H1 (cell line): ENCODE measurements at regions not wholly inside any gene's neighbourhood (a gene's known extent, or its start where the extent isn't known, plus 50 kb on each side); places are given as distances from the start of the nearest gene placed in this dataset.

Experiments
- CTCF ChIA-PET: fragments of 300-600 bp; sonication (Branson Sonifier 250); formaldehyde crosslinking; loops from one replicate; lab custom pipeline; 2021; ENCODE audit not compliant: partially characterized antibody; lab: Charles Lee
- POLR2A ChIA-PET: fragments of 300-600 bp; sonication (Branson Sonifier 250); formaldehyde crosslinking; loops from one replicate; lab custom pipeline; 2021; ENCODE audit warnings: inconsistent platforms; ENCODE audit not compliant: partially characterized antibody; lab: Charles Lee
- DNase-seq, 2 experiments: peaks; one replicate each; pipeline versions ENCODE4 v3.0.0 to v3.0.0-alpha.2; 2010 to 2022; ENCODE audit warnings: low spot score in 2 of 2, low read depth in 1 of 2, mixed read lengths in 1 of 2
- FAIRE-seq: peaks from 2 replicates; lab custom pipeline; 2011; peaks lifted over from hg19 to GRCh38; lab: Jason Lieb, UNC
- H2AFZ ChIP-seq: 2 replicates; pipeline ENCODE4 v1.8.1; 2012; ENCODE audit warnings: low read length, inconsistent platforms
- H2AK5ac ChIP-seq: 2 replicates; pipeline ENCODE4 v1.6.1; 2013; ENCODE audit warnings: low read depth, low read length
- H2BK120ac ChIP-seq: replicated peaks from 2 replicates; pipeline ENCODE3; 2013; ENCODE audit warnings: low read depth, low read length, inconsistent platforms
- H2BK12ac ChIP-seq: 2 replicates; pipeline ENCODE4 v1.6.1; 2013; ENCODE audit warnings: low read depth, low read length
- H2BK15ac ChIP-seq: 2 replicates; pipeline ENCODE4 v1.6.1; 2013; ENCODE audit warnings: low read length
- H2BK20ac ChIP-seq: 2 replicates; pipeline ENCODE4 v1.6.1; 2013; ENCODE audit warnings: low read length
- H2BK5ac ChIP-seq: 2 replicates; pipeline ENCODE4 v1.6.1; 2013; ENCODE audit warnings: low read depth, low read length
- H3K14ac ChIP-seq: 2 replicates; pipeline ENCODE4 v1.6.1; 2013; ENCODE audit warnings: inconsistent platforms; ENCODE audit not compliant: insufficient read length
- H3K18ac ChIP-seq: 2 replicates; pipeline ENCODE4 v1.6.1; 2013; ENCODE audit warnings: low read length; ENCODE audit errors: extremely low read depth
- H3K23ac ChIP-seq: 2 replicates; pipeline ENCODE4 v1.6.1; 2013; ENCODE audit warnings: inconsistent platforms; ENCODE audit not compliant: insufficient read length
- H3K23me2 ChIP-seq: 2 replicates; pipeline ENCODE4 v1.6.1; 2013; ENCODE audit warnings: low read depth, low read length
- H3K27ac ChIP-seq: 2 replicates; pipeline ENCODE4 v1.6.1; 2011; ENCODE audit warnings: low read depth, low read length, inconsistent platforms
- H3K27me3 ChIP-seq, 4 experiments: replicated peaks in 1 of 4; 1 replicate in 1 of 4; 2 replicates in 3 of 4; pipeline versions ENCODE4 v1.6.1 to v1.8.1; 2011 to 2013; ENCODE audit warnings: low read length in 3 of 4, mild to moderate bottlenecking in 3 of 4, inconsistent platforms in 2 of 4, mixed read lengths in 2 of 4, moderate library complexity in 1 of 4; ENCODE audit not compliant: control insufficient read depth in 3 of 4, insufficient read depth in 3 of 4; ENCODE audit errors: extremely low read depth in 1 of 4
- H3K36me3 ChIP-seq, 4 experiments: 2 replicates each; pipeline versions ENCODE4 v1.6.1 to v1.8.1; 2011 to 2013; ENCODE audit warnings: mild to moderate bottlenecking in 4 of 4, low read length in 3 of 4, moderate library complexity in 2 of 4, control low read depth in 1 of 4, inconsistent platforms in 1 of 4; ENCODE audit not compliant: insufficient read depth in 4 of 4, control insufficient read depth in 2 of 4
- H3K4ac ChIP-seq: replicated peaks from 2 replicates; pipeline ENCODE3; 2013; ENCODE audit warnings: low read length, low read depth, mixed read lengths, inconsistent platforms; ENCODE audit not compliant: insufficient read length
- H3K4me1 ChIP-seq, 4 experiments: replicated peaks in 1 of 4; 1 replicate in 1 of 4; 2 replicates in 3 of 4; pipeline versions ENCODE4 v1.6.1 to v1.8.1; 2011 to 2013; ENCODE audit warnings: low read length in 3 of 4, inconsistent platforms in 2 of 4, mixed read lengths in 1 of 4; ENCODE audit not compliant: insufficient read depth in 4 of 4, control insufficient read depth in 3 of 4
- H3K4me2 ChIP-seq, 2 experiments: 2 replicates each; pipeline versions ENCODE4 v1.6.1 to v1.8.1; 2011 to 2013; ENCODE audit warnings: low read depth in 2 of 2, low read length in 2 of 2, control low read depth in 1 of 2, inconsistent platforms in 1 of 2, mild to moderate bottlenecking in 1 of 2; ENCODE audit not compliant: insufficient read depth in 1 of 2
- H3K4me3 ChIP-seq, 4 experiments: fragments of 200-600, 300-600 bp in 1 of 4; sonication (generic), shearing (Covaris generic), sonication (Bioruptor Twin) in 1 of 4; 2 replicates each; pipeline versions ENCODE4 v1.5.1 to v1.8.1; 2011 to 2016; ENCODE audit warnings: low read length in 4 of 4, low read depth in 3 of 4, control low read depth in 2 of 4, inconsistent platforms in 2 of 4, mild to moderate bottlenecking in 2 of 4, mixed read lengths in 1 of 4, moderate library complexity in 1 of 4; ENCODE audit not compliant: insufficient read depth in 2 of 4; ENCODE audit errors: extremely low read depth in 1 of 4
- H3K56ac ChIP-seq: replicated peaks from 2 replicates; pipeline ENCODE3; 2013; ENCODE audit warnings: low read depth, mild to moderate bottlenecking, mixed read lengths, low read length, inconsistent platforms; ENCODE audit not compliant: insufficient read length
- H3K79me1 ChIP-seq: 2 replicates; pipeline ENCODE4 v1.6.1; 2013; ENCODE audit warnings: low read depth, low read length, control low read depth
- H3K79me2 ChIP-seq, 2 experiments: 2 replicates each; pipeline versions ENCODE4 v1.6.1 to v1.8.1; 2012 to 2013; ENCODE audit warnings: low read length in 2 of 2, mild to moderate bottlenecking in 2 of 2, inconsistent platforms in 1 of 2; ENCODE audit not compliant: insufficient read depth in 2 of 2, control insufficient read depth in 1 of 2
- H3K9ac ChIP-seq, 4 experiments: replicated peaks in 1 of 4; 1 replicate in 1 of 4; 2 replicates in 3 of 4; pipeline versions ENCODE4 v1.6.1 to v1.8.1; 2011 to 2013; ENCODE audit warnings: low read depth in 3 of 4, low read length in 3 of 4, control low read depth in 2 of 4, mild to moderate bottlenecking in 2 of 4, moderate library complexity in 2 of 4, inconsistent platforms in 1 of 4; ENCODE audit errors: extremely low read depth in 1 of 4
- H3K9me3 ChIP-seq, 2 experiments: 2 replicates each; pipeline versions ENCODE4 v1.6.1 to v1.8.1; 2012 to 2013; ENCODE audit warnings: mild to moderate bottlenecking in 2 of 2, moderate library complexity in 2 of 2, control low read depth in 1 of 2, inconsistent platforms in 1 of 2, low read depth in 1 of 2, low read length in 1 of 2, mixed read lengths in 1 of 2; ENCODE audit not compliant: insufficient read depth in 2 of 2
- H4K20me1 ChIP-seq, 2 experiments: replicated peaks in 1 of 2; 2 replicates each; pipeline versions ENCODE3 to v1.8.1; 2011 to 2013; ENCODE audit warnings: inconsistent platforms in 2 of 2, low read length in 2 of 2, mild to moderate bottlenecking in 1 of 2; ENCODE audit not compliant: insufficient read depth in 2 of 2, control insufficient read depth in 1 of 2
- H4K5ac ChIP-seq: 2 replicates; pipeline ENCODE4 v1.6.1; 2013; ENCODE audit warnings: low read length, low read depth, mixed read lengths, inconsistent platforms; ENCODE audit not compliant: insufficient read length
- H4K8ac ChIP-seq: 2 replicates; pipeline ENCODE4 v1.8.0; 2013; ENCODE audit warnings: mild to moderate bottlenecking, moderate library complexity, low read length, inconsistent platforms; ENCODE audit not compliant: insufficient read depth; ENCODE audit errors: extremely low read depth
- H4K91ac ChIP-seq: replicated peaks from 2 replicates; pipeline ENCODE3; 2013; ENCODE audit warnings: low read length, mixed read lengths, inconsistent platforms; ENCODE audit not compliant: insufficient read length
- ASH2L ChIP-seq: fragments of 200-600, 300-600 bp; sonication (generic); IDR thresholded peaks from one replicate; pipeline ENCODE4 v1.7.1; 2017; ENCODE audit warnings: low read length
- CBX8 ChIP-seq: fragments of 300-800, 300-1000 bp; sonication (generic); IDR thresholded peaks from 2 replicates; pipeline ENCODE4 v1.7.1; 2016; ENCODE audit warnings: low read depth, low read length, borderline replicate concordance
- CREB1 ChIP-seq: IDR thresholded peaks from 2 replicates; pipeline ENCODE4 v1.6.1; 2012; ENCODE audit warnings: inconsistent platforms
- CTBP2 ChIP-seq: IDR thresholded peaks from 2 replicates; pipeline ENCODE4 v1.7.0; 2011; ENCODE audit warnings: borderline replicate concordance, mild to moderate bottlenecking, moderate library complexity, mixed read lengths, low read length; ENCODE audit not compliant: insufficient read depth, insufficient read length
- JUN ChIP-seq: IDR thresholded peaks from 2 replicates; pipeline ENCODE4 v1.6.1; 2011; ENCODE audit warnings: low read depth, mild to moderate bottlenecking, improper control_type of control experiment, low read length
- KDM1A ChIP-seq: fragments of 200-600, 300-600 bp; sonication (generic); IDR thresholded peaks from 2 replicates; pipeline ENCODE4 v1.7.1; 2016; ENCODE audit warnings: mild to moderate bottlenecking, low read length, borderline replicate concordance
- MAFK ChIP-seq: IDR thresholded peaks from 2 replicates; pipeline ENCODE4 v1.6.1; 2012; ENCODE audit warnings: low read depth, mild to moderate bottlenecking, improper control_type of control experiment, low read length
- POLR2A ChIP-seq, 2 experiments: IDR thresholded peaks; 1 replicate in 1 of 2; 2 replicates in 1 of 2; pipeline ENCODE4 v1.6.1; 2011; ENCODE audit warnings: low read depth in 2 of 2, low read length in 2 of 2, mild to moderate bottlenecking in 2 of 2; ENCODE audit errors: control extremely low read depth in 1 of 2
- RNF2 ChIP-seq: fragments of 200-900, 300-1000 bp; sonication (generic); IDR thresholded peaks from 2 replicates; pipeline ENCODE4 v1.7.1; 2016; ENCODE audit warnings: borderline replicate concordance, low read depth, mild to moderate bottlenecking, antibody characterized with exemption, low read length; ENCODE audit not compliant: poor library complexity, severe bottlenecking; ENCODE audit errors: missing control alignments
- RXRA ChIP-seq: IDR thresholded peaks from 2 replicates; pipeline ENCODE4 v1.6.1; 2011; ENCODE audit warnings: low read depth, mild to moderate bottlenecking, low read length, moderate library complexity; ENCODE audit not compliant: insufficient read depth
- SAP30 ChIP-seq: fragments of 300-600 bp; sonication (generic); IDR thresholded peaks from 2 replicates; pipeline ENCODE4 v1.7.1; 2012; ENCODE audit warnings: low read length, moderate library complexity, mild to moderate bottlenecking, inconsistent platforms; ENCODE audit not compliant: insufficient read depth, insufficient replicate concordance
- WGBS, 2 experiments: shearing (Covaris generic) in 1 of 2; methylation state at CpG; one replicate each; pipeline versions ENCODE4 v1.1.6 to v1.1.7; 2013 to 2015; ENCODE audit warnings: low lambda C conversion rate in 2 of 2, mixed read lengths in 2 of 2, inconsistent platforms in 1 of 2, low coverage in 1 of 2, missing lambda C conversion rate in 1 of 2; ENCODE audit not compliant: insufficient replicate concordance in 2 of 2, insufficient coverage in 1 of 2, insufficient read length in 1 of 2; ENCODE audit errors: extremely low coverage in 1 of 2, missing lambda C conversion rate in 1 of 2; 5-methylcytosine and 5-hydroxymethylcytosine counted together
- TF ChIP-seq, protein P1 (sequence below): IDR thresholded peaks from 2 replicates; pipeline ENCODE4 v1.6.1; 2012; ENCODE audit warnings: inconsistent platforms

DNA sequence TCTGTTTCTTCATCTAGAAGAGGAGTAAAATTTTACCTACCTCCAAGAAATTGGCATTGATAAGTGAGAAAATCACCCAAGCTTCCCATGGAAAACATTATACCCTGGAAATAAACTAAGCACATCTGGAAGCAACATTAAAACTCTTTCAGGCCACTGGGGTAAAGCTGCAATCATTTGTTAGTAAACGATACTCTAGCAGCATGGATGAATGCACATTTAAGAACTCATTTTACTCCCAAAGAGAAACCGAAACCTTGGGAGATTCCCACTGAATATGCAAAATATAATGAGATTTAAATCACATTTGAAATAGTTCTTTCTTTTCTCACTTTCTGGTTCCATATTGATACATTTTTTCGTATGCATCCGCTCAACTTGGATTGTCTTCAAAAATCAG is 467.5 kb downstream of the EFNA5 start:
- H3K56ac ChIP-seq = no peak overlapping the region
- no peak overlapping the region for H2BK15ac ChIP-seq
- H3K23ac ChIP-seq = no peak overlapping the region
- H4K8ac ChIP-seq = no peak overlapping the region
- H2BK20ac ChIP-seq = no peak overlapping the region
- 90% methylated on average over 4 of the region's 4 CpGs; no CpG with 5 or more reads in 1 of the 2 experiments for WGBS, 2 experiments
- H3K14ac ChIP-seq = no peak overlapping the region
- H3K18ac ChIP-seq = no peak overlapping the region
- no peak overlapping the region for H2AK5ac ChIP-seq
- no peaks in the 10 kb centered on the region for H3K23me2 ChIP-seq
- H2BK120ac ChIP-seq = no peak overlapping the region
- FAIRE-seq (no peak), DNase-seq (no peak)
- no peak overlapping the region for H2BK5ac ChIP-seq
- H3K79me2 ChIP-seq = no peaks in the 10 kb centered on the region
- H3K79me1 ChIP-seq = no peaks in the 10 kb centered on the region
- H3K4me2 ChIP-seq = no peak overlapping the region
- CTCF ChIA-PET = interaction anchor here (0.6 kb wide), 1 partner anchor 306 kb away, joined by 4 read pairs; no protein-coding TSS in a partner anchor
- H3K4me1 ChIP-seq = no peaks in the 10 kb centered on the region
- no peak overlapping the region for H4K91ac ChIP-seq
- no peak overlapping the region for H2BK12ac ChIP-seq
- POLR2A ChIA-PET = no interaction called here
- no peak overlapping the region for H4K5ac ChIP-seq
- no peaks in the 10 kb centered on the region for H3K36me3 ChIP-seq
- no peak overlapping the region for H3K4me3 ChIP-seq
- TF ChIP-seq ASH2L (no peak), CTBP2 (no peak), CREB1 (no peak), CBX8 (no peak), MAFK (no peak), RNF2 (no peak), KDM1A (no peak), POLR2A (IDR thresholded peaks at IDR 0.05; ENCODE audit: control extremely low read depth in 1 of 2, low read depth in 2 of 2, low read length in 2 of 2) (no peak), RXRA (no peak), JUN (no peak), SAP30 (no peak)
- TF ChIP-seq, protein P1, sequence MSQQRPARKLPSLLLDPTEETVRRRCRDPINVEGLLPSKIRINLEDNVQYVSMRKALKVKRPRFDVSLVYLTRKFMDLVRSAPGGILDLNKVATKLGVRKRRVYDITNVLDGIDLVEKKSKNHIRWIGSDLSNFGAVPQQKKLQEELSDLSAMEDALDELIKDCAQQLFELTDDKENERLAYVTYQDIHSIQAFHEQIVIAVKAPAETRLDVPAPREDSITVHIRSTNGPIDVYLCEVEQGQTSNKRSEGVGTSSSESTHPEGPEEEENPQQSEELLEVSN = no peak
- TF ChIP-seq, all 59 proteins: peak for 0
- Histone ChIP-seq H3K27me3 (no peaks in the 10 kb centered on the region), H3K27ac (no peak overlapping the region), H3K4ac (no peak overlapping the region), H3K9me3 (no peaks in the 10 kb centered on the region), H3K9ac (no peak overlapping the region), H4K20me1 (no peaks in the 10 kb centered on the region), H2AFZ (no peak overlapping the region)
